MG63 (cell line): ENCODE measurements at regions not wholly inside any gene's neighbourhood (a gene's known extent, or its start where the extent isn't known, plus 50 kb on each side); places are given as distances from the start of the nearest gene placed in this dataset.
A peak's percentile ranks its signal among the peaks of the same experiment; 100 is the strongest.
"Not testable (repeated sequence)": the region's sequence is repeated elsewhere in the genome, so short reads cannot be mapped to it uniquely, and the experiment has no call there.

ENCODE experiments used
- DNase-seq: peaks from one replicate; pipeline ENCODE4 v3.0.0-alpha.2; 2020
- H3K27me3 ChIP-seq: fragments of 250-450 bp; sonication (Bioruptor Pico); 2 replicates; pipeline ENCODE4 v1.5.1; 2020; ENCODE audit warnings: mild to moderate bottlenecking, moderate library complexity
- H3K36me3 ChIP-seq: fragments of 250-450 bp; sonication (Bioruptor Pico); 2 replicates; pipeline ENCODE4 v1.5.1; 2020; ENCODE audit warnings: mild to moderate bottlenecking, moderate library complexity
- H3K4me3 ChIP-seq: fragments of 250-450 bp; sonication (Bioruptor Pico); 2 replicates; pipeline ENCODE4 v1.5.1; 2020; ENCODE audit warnings: mild to moderate bottlenecking, moderate library complexity
- H3K9me3 ChIP-seq: fragments of 250-450 bp; sonication (Bioruptor Pico); 2 replicates; pipeline ENCODE4 v1.5.1; 2020; ENCODE audit warnings: mild to moderate bottlenecking, moderate library complexity

DNA sequence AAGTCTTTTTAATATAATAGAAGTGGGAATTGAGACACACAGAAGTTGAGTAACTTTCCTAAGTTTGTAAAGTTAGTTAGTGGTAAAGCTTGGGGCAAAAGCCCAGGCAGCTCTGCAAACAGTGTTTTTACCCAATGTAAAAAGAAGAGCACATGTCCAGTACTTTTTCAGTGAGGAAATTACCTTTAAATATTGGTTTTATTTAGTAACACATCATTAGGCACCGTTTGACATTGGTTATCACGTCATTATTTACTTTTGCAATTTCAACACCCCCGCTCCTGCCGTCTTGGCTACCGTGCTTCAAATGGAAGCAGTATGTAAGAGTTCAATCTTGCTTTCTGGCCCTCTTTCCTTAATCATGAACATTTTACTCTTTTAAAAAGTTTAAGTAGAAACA lies 807.9 kb downstream of the EPHA4 start:
- Histone ChIP-seq H3K4me3 (no peak overlapping the region), H3K9me3 (no peaks in the 10 kb centered on the region), H3K36me3 (no peaks in the 10 kb centered on the region), H3K27me3 (no peaks in the 10 kb centered on the region)
- no peak for DNase-seq

DNA sequence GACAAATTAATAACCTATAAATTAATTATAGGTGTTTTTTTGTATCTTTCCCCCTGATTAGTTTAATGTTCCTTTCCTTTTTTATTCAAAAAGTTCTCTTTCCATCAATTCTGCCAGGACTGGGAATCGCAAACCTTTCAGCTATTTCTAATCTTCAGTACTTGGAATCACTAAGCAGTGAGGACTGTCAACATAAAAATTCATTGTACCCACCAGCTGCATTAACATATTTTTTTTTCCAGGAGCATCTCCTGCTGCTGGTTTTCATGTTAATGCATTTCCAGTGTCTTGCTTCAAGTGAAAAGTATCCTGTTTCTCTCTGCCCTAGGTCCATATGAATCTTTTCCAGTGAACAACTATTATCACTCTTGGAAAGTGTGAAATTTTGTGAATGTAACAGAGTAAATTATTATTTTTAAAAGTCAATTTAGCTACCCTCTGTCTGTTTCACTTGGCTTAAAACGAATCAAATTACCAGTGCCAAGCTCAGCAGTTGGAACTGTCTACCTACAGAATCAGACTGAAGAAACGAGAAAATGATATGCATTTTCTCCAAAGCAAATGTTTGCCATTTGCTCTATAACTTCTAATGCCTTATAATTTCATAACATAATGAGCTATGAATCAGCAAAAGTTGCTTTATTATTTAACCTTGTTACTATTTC lies 804.4 kb downstream of the EPHA4 start:
- no peaks in the 10 kb centered on the region for H3K36me3 ChIP-seq
- H3K9me3 ChIP-seq: no peaks in the 10 kb centered on the region
- no peak overlapping the region for H3K4me3 ChIP-seq
- DNase-seq: no peak
- no peaks in the 10 kb centered on the region for H3K27me3 ChIP-seq

DNA sequence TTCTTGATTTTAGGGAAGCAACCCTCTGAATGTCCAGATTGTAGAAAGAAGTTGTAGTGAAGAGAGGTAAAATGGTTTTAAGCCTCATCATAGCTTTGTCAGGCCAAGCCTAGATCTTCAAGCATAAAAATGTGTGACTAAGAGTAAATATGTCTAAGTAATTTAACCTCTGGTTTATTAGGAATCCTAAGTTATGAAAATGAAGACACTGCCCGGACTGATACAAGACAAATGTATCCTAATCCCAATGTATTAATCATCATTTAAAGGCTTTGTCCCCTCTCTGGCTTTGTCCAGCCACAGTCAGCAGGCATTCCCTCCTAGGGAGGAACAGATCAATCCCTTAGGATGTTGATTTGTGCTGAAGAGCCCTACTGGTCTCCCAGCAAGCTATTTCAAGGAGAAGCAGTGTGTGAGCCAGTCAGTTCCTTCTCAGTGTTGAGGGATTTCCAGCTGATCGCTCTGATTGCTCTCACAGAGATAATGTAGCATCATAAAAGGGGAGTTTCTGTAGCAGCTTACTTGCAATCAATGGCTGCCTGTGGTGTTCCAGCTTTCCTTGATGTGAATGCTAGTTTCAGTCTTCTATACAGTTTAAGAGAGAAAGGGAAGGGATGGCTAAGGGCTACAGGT lies 796.1 kb downstream of the EPHA4 start:
- Histone ChIP-seq H3K27me3 (no peaks in the 10 kb centered on the region), H3K9me3 (peaks cover 7% of the 10 kb centered on the region)
- DNase-seq: no peak

DNA sequence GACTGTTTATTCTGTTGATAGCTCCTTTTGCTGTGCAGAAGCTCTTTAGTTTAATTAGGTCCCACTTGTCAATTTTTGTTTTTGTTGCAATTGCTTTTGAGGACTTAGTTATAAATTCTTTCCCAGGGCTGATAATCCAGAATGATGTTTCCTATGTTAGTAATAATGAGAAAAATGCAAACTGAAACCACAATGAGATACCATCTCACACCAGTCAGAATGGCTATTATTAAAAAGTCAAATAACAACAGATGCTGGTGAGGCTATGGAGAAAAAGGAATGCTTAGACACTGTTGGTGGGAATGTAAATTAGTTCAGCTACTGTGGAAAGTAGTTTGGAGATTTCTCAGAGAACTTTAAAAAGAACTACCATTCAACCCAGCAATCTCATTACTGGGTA lies 793.0 kb downstream of the EPHA4 start:
- H3K9me3 ChIP-seq, H3K36me3 ChIP-seq, DNase-seq, H3K27me3 ChIP-seq, H3K4me3 ChIP-seq: not testable (repeated sequence)

More for the DNA sequence above, 796.1 kb downstream of the EPHA4 start:
- Histone ChIP-seq H3K4me3 (no peak overlapping the region), H3K36me3 (no peaks in the 10 kb centered on the region)

DNA sequence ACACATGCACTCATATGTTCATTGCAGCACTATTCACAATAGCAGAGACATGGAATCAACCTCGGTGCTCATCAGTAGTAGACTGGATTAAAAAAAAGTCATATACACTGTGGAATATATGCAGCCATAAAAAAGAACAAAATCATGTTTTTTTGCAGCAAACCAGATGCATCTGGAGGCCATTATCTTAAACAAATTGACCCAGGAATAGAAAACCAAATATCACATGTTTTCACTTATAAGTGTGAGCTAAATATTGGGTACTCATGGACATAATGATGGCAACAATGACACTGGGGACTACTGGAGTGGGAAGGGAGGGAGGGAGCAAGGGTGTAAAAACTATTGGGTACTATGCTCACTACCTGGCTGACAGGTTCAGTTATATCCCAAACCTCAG lies 792.6 kb downstream of the EPHA4 start:
- Histone ChIP-seq H3K4me3 (no peak overlapping the region), H3K9me3 (peaks cover 7% of the 10 kb centered on the region), H3K27me3 (no peaks in the 10 kb centered on the region), H3K36me3 (no peaks in the 10 kb centered on the region)
- no peak for DNase-seq

DNA sequence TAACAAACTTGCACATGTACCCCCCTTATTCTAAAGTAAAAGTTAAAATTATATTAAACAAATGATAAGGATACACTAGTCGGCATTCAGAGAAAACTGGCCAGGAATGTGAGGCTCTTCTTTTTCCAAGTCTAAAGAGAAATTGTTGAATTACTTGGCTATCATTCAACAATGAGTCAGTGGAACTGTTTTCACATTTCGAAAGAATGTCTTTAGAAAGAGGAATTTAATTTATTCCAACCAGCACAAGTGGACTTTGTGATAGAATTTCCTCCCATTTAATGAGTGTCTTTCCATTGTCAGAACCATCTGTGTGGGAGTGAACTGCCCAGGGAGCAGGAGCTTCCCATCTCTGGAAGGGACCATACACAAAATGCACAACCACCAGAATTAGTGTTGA lies 792.2 kb downstream of the EPHA4 start:
- no peaks in the 10 kb centered on the region for H3K36me3 ChIP-seq
- no peaks in the 10 kb centered on the region for H3K27me3 ChIP-seq
- no peak for DNase-seq
- H3K4me3 ChIP-seq: no peak overlapping the region
- peaks cover 7% of the 10 kb centered on the region for H3K9me3 ChIP-seq

DNA sequence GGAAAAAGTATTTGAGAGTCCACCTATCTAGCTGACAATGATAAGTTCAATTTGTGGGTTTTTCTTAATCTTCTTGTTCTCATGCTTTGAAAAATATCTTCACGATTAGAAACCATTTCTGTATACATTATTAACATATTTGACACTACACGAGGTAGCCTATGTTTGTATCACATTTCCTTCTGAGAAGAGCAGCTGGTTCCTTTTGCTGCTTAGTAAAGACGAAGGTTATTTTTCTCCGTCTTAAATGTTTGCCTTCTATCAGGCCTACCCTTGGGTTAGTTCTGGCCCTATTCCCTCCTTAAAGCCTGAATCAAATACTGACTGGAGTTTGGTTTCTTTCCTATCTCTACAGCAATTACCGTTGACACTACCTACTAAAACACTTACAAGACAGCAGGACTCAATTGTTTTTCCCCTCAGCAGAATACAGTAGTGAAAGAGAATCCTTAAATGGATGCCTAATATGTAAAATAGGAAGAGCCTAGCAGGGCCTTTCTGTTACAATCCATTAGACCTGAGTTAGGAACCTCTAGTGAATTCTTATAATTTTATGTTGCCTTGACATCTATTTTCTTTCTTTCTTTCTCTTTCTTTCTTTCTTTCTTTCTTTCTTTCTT lies 790.4 kb downstream of the EPHA4 start:
- H3K9me3 ChIP-seq: peaks cover 7% of the 10 kb centered on the region
- H3K27me3 ChIP-seq: no peaks in the 10 kb centered on the region
- H3K4me3 ChIP-seq: no peak overlapping the region
- H3K36me3 ChIP-seq: no peaks in the 10 kb centered on the region
- DNase-seq: no peak

DNA sequence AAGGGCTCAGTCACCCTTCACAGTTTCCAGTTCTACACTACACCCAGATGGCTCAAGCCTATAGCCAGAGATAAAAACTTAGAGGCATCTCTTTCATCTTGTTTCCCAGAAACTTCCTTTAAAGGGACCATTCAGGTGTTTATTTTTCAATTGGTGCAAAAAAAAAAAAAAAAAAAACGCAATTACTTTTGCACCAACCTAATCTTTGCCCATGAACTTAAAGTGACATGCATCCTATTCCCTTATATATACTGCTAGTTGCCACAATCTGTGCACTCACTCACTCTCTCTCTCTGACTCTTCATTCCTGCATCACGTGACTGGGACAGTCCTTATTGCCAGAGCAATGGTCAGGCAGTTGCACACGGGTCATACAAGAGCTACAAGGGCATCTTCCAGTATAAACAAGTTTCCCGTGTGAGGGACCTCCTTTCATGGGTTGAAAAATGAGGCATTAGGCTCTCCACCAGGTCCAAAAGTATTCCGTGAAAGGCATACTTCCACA lies 789.4 kb downstream of the EPHA4 start:
- H3K36me3 ChIP-seq: no peaks in the 10 kb centered on the region
- peaks cover 7% of the 10 kb centered on the region for H3K9me3 ChIP-seq
- no peaks in the 10 kb centered on the region for H3K27me3 ChIP-seq
- H3K4me3 ChIP-seq: no peak overlapping the region
- no peak for DNase-seq

DNA sequence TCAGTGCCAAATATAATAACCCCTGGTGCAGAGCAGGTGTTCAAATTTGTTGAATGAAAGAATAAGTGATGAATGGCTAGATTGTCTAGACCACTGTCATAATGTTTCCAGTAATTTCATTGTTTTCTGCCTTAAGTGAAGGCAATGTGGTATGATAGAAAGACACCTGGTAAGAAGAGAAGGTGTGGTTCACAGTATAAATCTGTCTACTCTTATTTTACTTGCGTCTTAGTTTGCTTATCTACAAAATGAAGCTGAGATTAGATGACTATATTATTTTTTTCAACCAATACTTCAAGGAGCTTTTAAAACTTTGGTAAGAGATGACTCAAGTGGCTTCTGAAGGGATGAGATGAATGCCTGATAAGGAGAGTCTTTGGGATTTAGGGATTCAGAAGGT lies 788.4 kb downstream of the EPHA4 start:
- Histone ChIP-seq H3K27me3 (no peaks in the 10 kb centered on the region), H3K36me3 (no peaks in the 10 kb centered on the region), H3K4me3 (no peak overlapping the region), H3K9me3 (peaks cover 7% of the 10 kb centered on the region)
- no peak for DNase-seq

DNA sequence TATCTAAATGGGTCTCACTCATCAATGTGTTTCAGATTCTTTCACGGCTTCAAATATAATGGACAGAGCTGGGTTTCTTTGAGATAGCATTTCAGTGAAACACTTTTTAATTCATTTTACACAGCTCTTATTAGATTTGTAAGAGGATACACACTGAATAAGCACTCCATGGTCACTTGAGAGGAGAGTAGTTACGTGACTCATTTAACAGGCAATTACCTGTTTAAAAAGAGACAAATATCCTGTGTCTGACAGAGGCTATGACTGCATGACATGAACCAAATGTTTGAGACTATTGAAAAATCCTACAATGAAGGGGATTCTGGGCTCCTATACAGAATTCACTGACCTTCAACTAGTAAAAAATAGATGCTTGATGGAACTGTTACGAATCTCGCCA lies 786.9 kb downstream of the EPHA4 start:
- Histone ChIP-seq H3K9me3 (no peaks in the 10 kb centered on the region), H3K4me3 (no peak overlapping the region), H3K36me3 (no peaks in the 10 kb centered on the region), H3K27me3 (no peaks in the 10 kb centered on the region)
- no peak for DNase-seq

DNA sequence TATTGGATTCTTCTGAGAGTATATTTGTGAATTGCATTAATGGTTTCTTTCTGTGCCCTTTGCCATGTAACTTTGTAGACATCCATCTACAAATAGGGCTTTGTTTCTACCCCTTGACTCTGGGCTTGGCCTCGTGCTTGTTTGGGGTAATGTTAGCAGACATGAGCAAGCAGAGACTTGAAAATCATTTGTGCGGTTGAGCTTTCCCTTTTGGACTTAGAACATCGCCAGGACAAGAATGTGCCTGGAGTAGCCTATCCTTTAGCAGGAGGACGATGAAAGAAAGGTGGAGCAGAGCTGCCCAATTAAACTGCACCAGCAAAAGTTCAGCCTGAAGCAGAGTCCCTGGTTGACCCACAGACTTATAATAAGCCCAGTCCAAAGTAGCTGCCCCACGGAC lies 785.9 kb downstream of the EPHA4 start:
- Histone ChIP-seq H3K4me3 (no peak overlapping the region), H3K9me3 (0 out of 2 replicates have a peak, but pooled peaks cover under 1% of the 10 kb centered on the region), H3K36me3 (no peaks in the 10 kb centered on the region), H3K27me3 (no peaks in the 10 kb centered on the region)
- no peak for DNase-seq

DNA sequence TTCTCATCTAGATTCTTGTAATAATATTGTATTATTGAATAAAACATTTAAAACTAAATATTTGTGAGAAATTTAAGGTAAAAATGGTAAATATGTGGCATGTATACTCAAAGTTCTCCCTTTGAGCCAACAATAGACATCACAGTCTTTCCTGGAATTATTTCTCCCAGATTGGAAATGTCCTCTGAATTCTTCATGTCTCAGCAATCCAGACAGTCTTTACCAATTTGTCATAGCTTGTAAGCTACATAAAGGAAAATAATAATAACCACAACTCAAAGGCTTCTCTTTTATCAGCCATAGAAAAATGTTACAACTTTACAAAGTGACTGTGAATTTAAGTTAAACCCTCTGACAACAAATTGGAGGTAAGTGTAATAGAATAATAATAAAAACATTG lies 784.9 kb downstream of the EPHA4 start:
- no peak for DNase-seq
- H3K9me3 ChIP-seq: 0 out of 2 replicates have a peak, but pooled peaks cover 2% of the 10 kb centered on the region
- H3K4me3 ChIP-seq: no peak overlapping the region
- no peaks in the 10 kb centered on the region for H3K36me3 ChIP-seq
- no peaks in the 10 kb centered on the region for H3K27me3 ChIP-seq

DNA sequence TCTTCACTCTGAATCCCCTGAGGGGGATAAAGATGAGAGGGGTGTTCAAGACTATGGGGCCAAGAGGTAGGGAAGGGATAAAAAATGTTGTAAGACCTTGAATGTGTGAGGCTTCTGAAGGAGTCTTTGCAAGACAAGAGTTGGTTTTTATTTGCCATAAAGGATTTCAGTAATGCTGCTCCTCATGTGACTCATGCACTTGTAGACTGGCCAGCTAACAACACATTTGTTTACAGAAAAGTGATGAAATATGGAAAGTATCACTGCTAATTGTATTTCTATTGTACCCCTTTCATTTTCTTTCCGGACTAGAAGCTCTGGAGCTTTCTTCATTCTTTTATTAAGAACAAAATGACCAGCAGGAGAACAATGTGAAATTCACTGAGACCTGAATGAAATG lies 782.1 kb downstream of the EPHA4 start:
- 0 out of 2 replicates have a peak, but pooled peaks cover 2% of the 10 kb centered on the region for H3K9me3 ChIP-seq
- no peaks in the 10 kb centered on the region for H3K36me3 ChIP-seq
- H3K27me3 ChIP-seq: no peaks in the 10 kb centered on the region
- peak; percentile 57 for DNase-seq
- H3K4me3 ChIP-seq: no peak overlapping the region

DNA sequence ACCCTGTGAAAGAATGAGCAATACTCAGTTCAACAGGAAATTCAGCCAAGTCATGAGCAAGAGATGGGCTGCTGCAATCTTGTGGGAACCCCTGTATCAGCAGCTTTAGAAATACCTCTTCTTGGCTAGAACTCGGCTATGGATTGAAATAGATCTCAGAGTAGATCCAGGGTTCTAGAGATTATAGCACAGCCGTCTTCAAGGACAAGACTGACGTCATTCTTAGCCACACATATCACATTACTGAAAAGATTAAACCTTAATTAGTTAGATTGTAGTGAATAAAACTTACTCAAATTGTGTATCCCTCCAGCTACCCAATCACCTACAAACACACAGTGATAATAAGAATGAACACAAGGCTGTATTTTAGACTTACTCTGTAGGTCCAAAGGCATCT lies 776.4 kb downstream of the EPHA4 start:
- Histone ChIP-seq H3K27me3 (no peaks in the 10 kb centered on the region), H3K4me3 (no peak overlapping the region), H3K36me3 (no peaks in the 10 kb centered on the region), H3K9me3 (0 out of 2 replicates have a peak, but pooled peaks cover 2% of the 10 kb centered on the region)
- DNase-seq: no peak

DNA sequence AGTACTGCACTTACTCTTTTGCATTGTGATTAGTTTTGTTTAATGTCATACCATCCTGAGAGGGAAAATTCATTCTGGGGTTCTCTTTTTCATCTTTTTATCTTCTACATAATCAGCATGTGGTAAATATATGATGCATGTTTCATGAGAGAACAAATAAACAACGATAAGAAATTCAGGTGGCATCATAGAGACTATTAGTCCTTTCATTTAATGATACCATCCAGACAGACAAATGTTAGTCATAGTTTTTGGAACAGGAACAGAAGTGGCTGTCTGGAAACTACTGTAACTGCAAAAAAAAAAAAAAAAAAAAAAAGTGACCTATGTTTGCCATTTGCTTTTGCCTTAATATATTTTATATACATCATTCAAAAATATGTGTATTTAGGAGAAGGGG lies 761.0 kb downstream of the EPHA4 start:
- DNase-seq: no peak
- no peaks in the 10 kb centered on the region for H3K27me3 ChIP-seq
- H3K36me3 ChIP-seq: no peaks in the 10 kb centered on the region
- no peaks in the 10 kb centered on the region for H3K9me3 ChIP-seq
- no peak overlapping the region for H3K4me3 ChIP-seq

DNA sequence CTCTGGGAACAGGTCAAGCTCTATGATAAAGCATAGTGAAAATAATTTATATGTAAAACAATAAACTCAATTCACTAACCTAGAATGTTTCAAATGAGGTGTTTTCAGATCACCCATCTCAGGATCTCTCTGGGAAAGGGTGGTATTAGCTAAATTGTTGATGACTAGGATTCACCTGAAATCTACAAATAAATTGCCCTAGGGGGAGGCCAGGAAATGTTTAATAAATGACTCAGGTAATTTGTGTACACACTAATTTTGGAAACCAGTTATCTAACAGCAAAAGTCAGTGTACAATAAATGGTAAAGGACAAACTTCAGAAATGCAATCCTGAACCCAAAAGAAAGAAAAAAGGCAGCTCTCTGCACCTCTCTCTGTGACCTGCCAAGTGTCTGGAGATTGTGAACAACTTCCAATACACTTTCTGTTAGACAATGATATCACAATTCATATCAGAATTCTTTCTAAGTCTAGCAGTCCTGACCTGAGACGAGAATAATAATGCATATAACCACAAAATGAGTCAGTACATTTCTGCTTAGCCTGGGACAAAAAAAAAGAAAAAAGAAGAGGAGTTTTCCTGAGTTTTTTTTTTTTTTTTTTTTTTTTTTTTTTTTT lies 760.0 kb downstream of the EPHA4 start:
- no peaks in the 10 kb centered on the region for H3K27me3 ChIP-seq
- H3K4me3 ChIP-seq: no peak overlapping the region
- no peaks in the 10 kb centered on the region for H3K9me3 ChIP-seq
- no peak for DNase-seq
- H3K36me3 ChIP-seq: no peaks in the 10 kb centered on the region

DNA sequence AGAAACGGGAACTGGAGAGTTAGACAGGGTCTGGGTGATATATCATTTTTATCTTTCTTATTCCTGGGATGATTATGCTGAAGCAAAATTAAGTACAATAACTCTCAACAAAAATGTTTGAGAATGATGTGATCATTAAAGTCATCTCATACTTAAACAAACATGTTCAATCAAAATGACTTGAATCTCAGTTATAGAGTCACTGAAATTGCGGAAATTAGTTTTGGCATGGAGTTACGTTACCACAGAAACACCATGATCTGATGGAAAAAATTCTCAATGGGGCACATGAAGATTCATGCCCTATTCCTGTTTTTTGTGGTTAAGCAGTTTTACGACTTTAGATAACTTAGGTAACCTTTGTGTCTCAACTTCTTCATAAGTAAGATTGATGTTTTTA lies 757.7 kb downstream of the EPHA4 start:
- Histone ChIP-seq H3K27me3 (no peaks in the 10 kb centered on the region), H3K4me3 (no peak overlapping the region), H3K9me3 (no peaks in the 10 kb centered on the region), H3K36me3 (no peaks in the 10 kb centered on the region)
- DNase-seq: no peak
